ENCODE measurements at regions not wholly inside any gene's neighbourhood (a gene's known extent, or its start where the extent isn't known, plus 50 kb on each side); places are given as distances from the start of the nearest gene placed in this dataset.
"Not testable (repeated sequence)": the region's sequence is repeated elsewhere in the genome, so short reads cannot be mapped to it uniquely, and the experiment has no call there.

GRCh38 chr6:159626506-159626905, 66.5 kb downstream of the SOD2 start:
- not testable (repeated sequence) for TF ChIP-seq ZNF274 (IDR thresholded peaks at IDR 0.05; ENCODE audit: low read depth, low read length); YY1 (IDR thresholded peaks at IDR 0.05; ENCODE audit: insufficient read depth, insufficient read length); SUZ12 (IDR thresholded peaks at IDR 0.05; ENCODE audit: extremely low read depth, insufficient read depth, insufficient read length)

Data from NT2/D1 (cell line).